ENCODE measurements at regions not wholly inside any gene's neighbourhood (a gene's known extent, or its start where the extent isn't known, plus 50 kb on each side); places are given as distances from the start of the nearest gene placed in this dataset.

DNA sequence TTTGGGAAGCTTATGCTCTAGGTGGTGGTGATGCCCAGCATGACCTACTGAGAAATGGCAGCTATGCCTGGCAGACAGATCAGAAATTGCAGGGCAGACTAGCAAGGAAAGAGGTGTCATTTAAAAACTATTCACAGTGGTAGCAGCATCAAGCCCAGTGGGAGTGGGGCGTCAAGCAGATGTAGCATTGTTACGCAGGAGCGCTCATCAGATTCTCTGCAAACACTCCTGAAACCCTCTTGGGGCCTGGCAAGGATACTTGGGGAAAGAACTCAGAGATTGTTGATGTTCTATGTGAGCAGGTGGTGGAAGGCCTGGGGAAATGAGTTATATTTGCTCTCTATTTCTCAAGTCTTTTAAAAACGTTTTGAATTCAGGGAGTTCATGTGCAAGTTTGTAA is 437.6 kb downstream of the RAPGEF2 start:
- TF ChIP-seq ZNF274 (IDR thresholded peaks at IDR 0.05; ENCODE audit: low read depth, low read length), result no peak
- H3K4me3 ChIP-seq (ENCODE audit: low read length), result no peak overlapping the region

DNA sequence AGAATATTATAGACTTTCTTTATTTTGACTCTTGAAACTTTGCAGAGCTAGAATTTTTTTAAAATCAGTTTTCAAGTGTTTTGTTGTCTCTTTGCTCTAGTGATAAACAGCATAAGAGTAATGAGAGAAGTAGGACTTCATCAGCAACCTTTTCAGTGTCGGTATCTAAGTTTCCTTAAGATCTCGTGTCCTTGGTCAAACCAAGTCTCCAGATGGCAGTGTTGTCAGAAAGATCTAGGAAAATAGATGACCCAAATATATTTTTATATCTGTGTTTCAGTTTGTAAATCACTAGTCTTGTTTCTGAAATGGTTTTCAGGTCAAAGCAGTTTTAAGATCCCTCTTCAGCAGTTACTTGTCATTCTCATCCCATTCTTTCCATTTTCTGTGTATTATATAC is 438.3 kb downstream of the RAPGEF2 start:
- no peak overlapping the region for H3K4me3 ChIP-seq (ENCODE audit: low read length)
- TF ChIP-seq ZNF274 (IDR thresholded peaks at IDR 0.05; ENCODE audit: low read depth, low read length), result no peak

GRCh38 chr4:159542296-159542695 is 439.4 kb downstream of the RAPGEF2 start:
- TF ChIP-seq ZNF274 (IDR thresholded peaks at IDR 0.05; ENCODE audit: low read depth, low read length), result no peak
- no peak overlapping the region for H3K4me3 ChIP-seq (ENCODE audit: low read length)

GRCh38 chr4:159543831-159544230 is 441.0 kb downstream of the RAPGEF2 start:
- no peak overlapping the region for H3K4me3 ChIP-seq (ENCODE audit: low read length)
- no peak for TF ChIP-seq ZNF274 (IDR thresholded peaks at IDR 0.05; ENCODE audit: low read depth, low read length)

GRCh38 chr4:159545556-159545955 is 442.7 kb downstream of the RAPGEF2 start:
- TF ChIP-seq ZNF274 (IDR thresholded peaks at IDR 0.05; ENCODE audit: low read depth, low read length), result no peak
- H3K4me3 ChIP-seq (ENCODE audit: low read length), result no peak overlapping the region

GRCh38 chr4:159547645-159548308 is 444.9 kb downstream of the RAPGEF2 start:
- no peak for TF ChIP-seq ZNF274 (IDR thresholded peaks at IDR 0.05; ENCODE audit: low read depth, low read length)
- H3K4me3 ChIP-seq (ENCODE audit: low read length), result no peak overlapping the region

- TF ChIP-seq ZNF274 (IDR thresholded peaks at IDR 0.05; ENCODE audit: low read depth, low read length), result no peak
- H3K4me3 ChIP-seq (ENCODE audit: low read length), result no peak overlapping the region
Measured at GRCh38 chr4:159549098-159549518, 446.2 kb downstream of the RAPGEF2 start.

- no peak overlapping the region for H3K4me3 ChIP-seq (ENCODE audit: low read length)
Measured at GRCh38 chr4:159551281-159551680, 448.4 kb downstream of the RAPGEF2 start.

GRCh38 chr4:159552979-159553768 is 450.3 kb downstream of the RAPGEF2 start:
- H3K4me3 ChIP-seq (ENCODE audit: low read length), result no peak overlapping the region
- no peak for TF ChIP-seq ZNF274 (IDR thresholded peaks at IDR 0.05; ENCODE audit: low read depth, low read length)

More at GRCh38 chr4:159551281-159551680, 448.4 kb downstream of the RAPGEF2 start:
- no peak for TF ChIP-seq ZNF274 (IDR thresholded peaks at IDR 0.05; ENCODE audit: low read depth, low read length)

DNA sequence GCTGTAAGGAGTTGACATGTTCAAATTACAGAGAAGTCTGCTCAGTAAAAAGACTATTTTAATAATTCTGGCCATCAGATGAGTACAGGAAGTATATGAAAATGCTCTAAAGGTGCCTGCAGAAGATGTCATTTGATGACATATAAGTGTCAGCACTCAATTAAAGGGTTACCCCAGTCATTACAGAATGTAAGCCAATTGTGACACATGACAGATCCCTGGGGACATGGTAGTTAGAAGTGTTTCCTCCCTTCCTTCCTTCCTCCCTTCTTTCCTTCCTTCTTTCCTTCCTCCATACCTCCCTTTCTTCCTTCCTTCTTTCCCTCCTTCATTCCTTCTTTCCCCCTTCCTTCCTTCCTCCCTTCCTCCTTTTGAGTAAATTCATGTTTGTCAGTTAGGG is 453.0 kb downstream of the RAPGEF2 start:
- no peak overlapping the region for H3K4me3 ChIP-seq (ENCODE audit: low read length)
- TF ChIP-seq ZNF274 (IDR thresholded peaks at IDR 0.05; ENCODE audit: low read depth, low read length), result no peak

GRCh38 chr4:159562366-159562765 is 459.5 kb downstream of the RAPGEF2 start:
- TF ChIP-seq ZNF274 (IDR thresholded peaks at IDR 0.05; ENCODE audit: low read depth, low read length), result no peak
- no peak overlapping the region for H3K4me3 ChIP-seq (ENCODE audit: low read length)

DNA sequence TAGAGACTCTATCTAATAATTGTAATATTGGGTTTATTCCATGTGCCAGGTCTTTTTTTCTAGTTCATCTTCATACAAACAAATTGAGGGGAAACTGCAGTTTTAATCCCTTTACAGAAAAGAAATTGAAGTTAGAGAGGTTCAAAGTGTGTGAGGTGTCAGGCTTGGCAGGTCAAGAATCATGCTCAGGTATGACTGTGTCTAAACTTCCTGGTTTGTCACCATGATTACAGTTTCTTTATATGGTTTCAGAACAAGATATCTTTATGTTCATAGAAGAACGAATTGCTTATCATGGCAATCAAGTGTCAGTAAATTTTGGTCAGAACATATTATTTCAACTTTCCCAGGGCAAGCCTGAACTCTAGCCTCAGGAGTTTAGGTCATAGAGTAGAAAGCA is 460.4 kb downstream of the RAPGEF2 start:
- no peak overlapping the region for H3K4me3 ChIP-seq (ENCODE audit: low read length)
- no peak for TF ChIP-seq ZNF274 (IDR thresholded peaks at IDR 0.05; ENCODE audit: low read depth, low read length)

DNA sequence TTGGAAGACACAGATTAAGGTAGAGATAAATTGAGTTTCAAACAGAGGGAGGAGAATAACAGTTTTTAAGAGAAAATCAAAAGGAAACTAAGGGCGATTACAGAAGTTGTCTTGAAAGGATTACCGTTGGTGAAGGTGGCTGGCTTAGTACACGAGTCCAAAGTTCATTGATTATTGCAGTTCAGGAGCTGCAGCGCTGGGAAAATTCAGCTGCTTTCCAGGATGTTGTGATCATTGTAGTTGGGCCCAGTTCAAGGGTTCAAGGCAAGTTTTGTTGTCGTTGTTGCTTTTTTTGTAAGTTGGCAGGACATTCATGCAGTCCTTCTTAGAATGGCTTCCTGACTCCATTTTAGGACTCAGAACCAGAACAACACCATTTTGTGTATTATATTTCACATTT is 461.7 kb downstream of the RAPGEF2 start:
- H3K4me3 ChIP-seq (ENCODE audit: low read length), result no peak overlapping the region
- TF ChIP-seq ZNF274 (IDR thresholded peaks at IDR 0.05; ENCODE audit: low read depth, low read length), result no peak

- H3K4me3 ChIP-seq (ENCODE audit: low read length), result no peak overlapping the region
- TF ChIP-seq ZNF274 (IDR thresholded peaks at IDR 0.05; ENCODE audit: low read depth, low read length), result no peak
Measured at GRCh38 chr4:159566786-159567185, 463.9 kb downstream of the RAPGEF2 start.

DNA sequence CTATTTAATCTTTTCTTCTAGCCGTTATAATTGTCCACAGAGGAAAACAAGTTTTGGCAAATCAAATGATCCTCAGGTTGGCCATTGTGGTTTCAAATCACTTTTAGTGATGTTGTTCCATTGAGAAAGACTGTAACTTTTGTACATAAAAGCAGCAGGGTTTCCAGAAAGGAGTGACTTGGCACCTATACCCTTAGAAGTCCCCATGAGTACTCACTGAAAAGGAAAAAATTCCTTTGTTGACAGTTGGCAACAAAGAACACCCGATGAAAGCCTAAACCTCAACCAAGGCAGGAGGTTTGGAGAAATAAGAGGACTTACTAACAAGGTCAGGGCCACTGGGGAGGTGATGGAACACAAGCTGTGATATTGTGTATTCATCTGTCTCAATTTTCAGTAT is 474.4 kb downstream of the RAPGEF2 start:
- no peak for TF ChIP-seq ZNF274 (IDR thresholded peaks at IDR 0.05; ENCODE audit: low read depth, low read length)

More for the DNA sequence above, 474.4 kb downstream of the RAPGEF2 start:
- no peak overlapping the region for H3K4me3 ChIP-seq (ENCODE audit: low read length)

Data from GM08714 (cell line).